ENCODE measurements at regions not wholly inside any gene's neighbourhood (a gene's known extent, or its start where the extent isn't known, plus 50 kb on each side); places are given as distances from the start of the nearest gene placed in this dataset.

DNA sequence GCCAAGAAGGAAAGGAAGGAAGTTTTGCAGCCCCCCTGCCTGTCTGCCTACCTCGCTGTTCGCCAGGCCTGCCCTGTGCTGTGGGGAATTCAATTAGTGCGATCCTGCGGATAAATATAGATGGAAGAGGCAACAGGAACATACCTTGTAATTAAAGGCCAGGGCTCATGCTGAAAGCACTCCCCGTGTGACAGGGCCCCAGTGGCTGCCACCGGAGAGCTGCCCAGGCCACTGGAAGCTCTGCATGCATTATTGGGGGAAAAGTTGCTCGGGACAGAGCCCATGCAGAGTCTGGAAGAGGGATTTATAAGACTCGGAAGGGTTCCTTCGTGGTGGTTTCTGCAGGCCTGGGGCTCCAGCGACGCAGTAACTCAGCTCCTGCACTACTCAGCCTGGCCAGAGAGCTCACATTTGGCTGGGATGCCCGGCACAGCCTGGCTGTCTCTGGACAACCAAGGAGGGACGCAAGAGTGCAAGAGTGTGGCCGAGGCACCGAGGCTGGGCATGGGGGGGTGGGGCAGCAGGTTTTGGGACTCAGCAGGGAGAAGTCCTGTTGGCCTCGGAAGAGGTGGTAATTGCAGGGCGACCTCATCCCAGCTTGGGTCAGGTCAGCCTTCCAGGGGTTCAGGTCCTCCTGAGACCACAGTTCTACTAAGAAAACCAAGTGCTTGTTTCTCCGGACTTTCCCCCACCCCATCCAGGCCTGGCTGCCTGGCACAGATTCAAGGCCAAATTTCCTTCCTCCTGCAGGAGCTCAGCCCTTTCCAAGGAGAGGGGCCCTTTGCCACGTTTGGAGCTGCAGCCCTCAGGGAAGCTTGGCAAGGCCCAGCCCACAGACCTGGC is 68.1 kb upstream of the GGTA1 start:
- Histone ChIP-seq H3K9me3 (ENCODE audit: insufficient read depth in 2 of 2, low read depth in 1 of 2, low read length in 1 of 2) (no peaks in the 10 kb centered on the region), H3K27me3 (replicated peaks in 1 of 4; ENCODE audit: control insufficient read depth in 3 of 4, extremely low read depth in 1 of 4, insufficient read depth in 3 of 4, low read length in 3 of 4) (no peaks in the 10 kb centered on the region), H3K9ac (replicated peaks in 1 of 4; ENCODE audit: extremely low read depth in 1 of 4, low read depth in 3 of 4, low read length in 3 of 4) (no peak overlapping the region), H2BK12ac (ENCODE audit: low read depth, low read length) (no peak overlapping the region), H3K4me3 (ENCODE audit: extremely low read depth in 1 of 4, insufficient read depth in 2 of 4, low read depth in 3 of 4, low read length in 4 of 4) (no peak overlapping the region), H4K91ac (replicated peaks; ENCODE audit: insufficient read length, low read length) (no peak overlapping the region), H3K23me2 (ENCODE audit: low read depth, low read length) (no peaks in the 10 kb centered on the region), H3K18ac (ENCODE audit: extremely low read depth, low read length) (no peak overlapping the region), H3K79me2 (ENCODE audit: control insufficient read depth in 1 of 2, insufficient read depth in 2 of 2, low read length in 2 of 2) (no peaks in the 10 kb centered on the region), H3K23ac (ENCODE audit: insufficient read length) (no peak overlapping the region), H3K4me1 (replicated peaks in 1 of 4; ENCODE audit: control insufficient read depth in 3 of 4, insufficient read depth in 4 of 4, low read length in 3 of 4) (peaks cover 0 to 10% (median 0%) of the 10 kb centered on the region in 4 experiments; a peak in 2 of 7 replicates), H4K8ac (ENCODE audit: extremely low read depth, insufficient read depth, low read length) (no peak overlapping the region), H2BK20ac (ENCODE audit: low read length) (no peak overlapping the region), H3K56ac (replicated peaks; ENCODE audit: insufficient read length, low read depth, low read length) (no peak overlapping the region), H3K36me3 (ENCODE audit: control insufficient read depth in 2 of 4, insufficient read depth in 4 of 4, low read length in 3 of 4) (no peaks in the 10 kb centered on the region), H2BK120ac (replicated peaks; ENCODE audit: low read depth, low read length) (no peak overlapping the region), H2BK5ac (ENCODE audit: low read depth, low read length) (no peak overlapping the region), H3K14ac (ENCODE audit: insufficient read length) (no peak overlapping the region), H3K4ac (replicated peaks; ENCODE audit: insufficient read length, low read depth, low read length) (no peak overlapping the region), H3K4me2 (ENCODE audit: insufficient read depth in 1 of 2, low read depth in 2 of 2, low read length in 2 of 2) (no peak overlapping the region), H2AK5ac (ENCODE audit: low read depth, low read length) (no peak overlapping the region), H2BK15ac (ENCODE audit: low read length) (no peak overlapping the region), H3K27ac (ENCODE audit: low read depth, low read length) (no peak overlapping the region), H4K5ac (ENCODE audit: insufficient read length, low read depth, low read length) (no peak overlapping the region), H3K79me1 (ENCODE audit: low read depth, low read length) (no peaks in the 10 kb centered on the region), H2AFZ (ENCODE audit: low read length) (no peak overlapping the region), H4K20me1 (replicated peaks in 1 of 2; ENCODE audit: control insufficient read depth in 1 of 2, insufficient read depth in 2 of 2, low read length in 2 of 2) (no peaks in the 10 kb centered on the region)
- 81% methylated on average over 18 of the region's 19 CpGs; no CpG with 5 or more reads in 1 of the 2 experiments for WGBS, 2 experiments (ENCODE audit: extremely low coverage in 1 of 2, insufficient coverage in 1 of 2, insufficient read length in 1 of 2, insufficient replicate concordance in 2 of 2, low coverage in 1 of 2, low lambda C conversion rate in 2 of 2, missing lambda C conversion rate in 1 of 2)
- FAIRE-seq, result no peak
- ChIA-PET CTCF (ENCODE audit: partially characterized antibody) (interaction anchor here (0.6 to 3.0 kb wide), 11 partner anchors 10 to 314 kb away, joined by 3 to 15 read pairs (median 5); no protein-coding TSS in a partner anchor), POLR2A (ENCODE audit: partially characterized antibody) (interaction anchor here (1.3 kb wide), 1 partner anchor 14 kb away, joined by 3 read pairs; no protein-coding TSS in a partner anchor)
- no peak for DNase-seq (ENCODE audit: low read depth in 1 of 2, low spot score in 2 of 2)
- no peak for TF ChIP-seq YY1 (IDR thresholded peaks at IDR 0.05; ENCODE audit: low read depth, low read length)
- no peak for TF ChIP-seq TBP (IDR thresholded peaks at IDR 0.05; ENCODE audit: low read depth, low read length)
- no peak for TF ChIP-seq KDM5A (IDR thresholded peaks at IDR 0.05; ENCODE audit: low read length)
- no peak for TF ChIP-seq CHD1 (IDR thresholded peaks at IDR 0.05; ENCODE audit: low read depth, low read length)
- TF ChIP-seq MAX (IDR thresholded peaks at IDR 0.05), result no peak
- TF ChIP-seq ASH2L (IDR thresholded peaks at IDR 0.05; ENCODE audit: low read length), result no peak
- TF ChIP-seq KDM4A (IDR thresholded peaks at IDR 0.05; ENCODE audit: low read depth, low read length, severe bottlenecking), result no peak
- no peak for TF ChIP-seq RAD21 (IDR thresholded peaks at IDR 0.05 in 1 of 2, conservative IDR thresholded peaks at IDR 0.05 in 1 of 2; ENCODE audit: low read depth in 2 of 2, low read length in 2 of 2)
- TF ChIP-seq FOSL1 (IDR thresholded peaks at IDR 0.05; ENCODE audit: insufficient read depth, low read depth, low read length), result no peak
